Keratinocyte (primary cell): ENCODE measurements at regions not wholly inside any gene's neighbourhood (a gene's known extent, or its start where the extent isn't known, plus 50 kb on each side); places are given as distances from the start of the nearest gene placed in this dataset.

ENCODE experiments used
- DNase-seq: peaks from one replicate; pipeline ENCODE4 v3.0.0-alpha.2; 2011; ENCODE audit warnings: low read depth, missing footprints, low spot score
- FAIRE-seq: peaks from 2 replicates; lab custom pipeline; 2011; peaks lifted over from hg19 to GRCh38; lab: Jason Lieb, UNC
- H2AFZ ChIP-seq: 2 replicates; pipeline ENCODE4 v1.6.0; 2012; ENCODE audit warnings: low read length, control low read depth, inconsistent platforms; ENCODE audit not compliant: control insufficient read depth
- H3K27ac ChIP-seq: 2 replicates; pipeline ENCODE4 v1.5.1; 2011; ENCODE audit warnings: low read length; ENCODE audit not compliant: control insufficient read depth, insufficient read depth
- H3K27me3 ChIP-seq: 3 replicates; pipeline ENCODE4 v1.6.0; 2011; ENCODE audit warnings: low read length; ENCODE audit not compliant: control insufficient read depth, insufficient read depth; ENCODE audit errors: extremely low read depth
- H3K36me3 ChIP-seq, 2 experiments: 2 replicates in 1 of 2; 3 replicates in 1 of 2; pipeline ENCODE4 v1.5.1; 2011; ENCODE audit warnings: low read length in 2 of 2, mild to moderate bottlenecking in 1 of 2; ENCODE audit not compliant: control insufficient read depth in 2 of 2, insufficient read depth in 2 of 2; ENCODE audit errors: extremely low read depth in 1 of 2
- H3K4me1 ChIP-seq: 3 replicates; pipeline ENCODE4 v1.5.1; 2011; ENCODE audit warnings: low read length; ENCODE audit not compliant: control insufficient read depth, insufficient read depth; ENCODE audit errors: extremely low read depth
- H3K4me2 ChIP-seq: 3 replicates; pipeline ENCODE4 v1.6.0; 2011; ENCODE audit warnings: low read depth, low read length; ENCODE audit not compliant: control insufficient read depth, insufficient read depth; ENCODE audit errors: extremely low read depth
- H3K4me3 ChIP-seq, 3 experiments: fragments of 200-600 bp in 1 of 3; sonication (generic) in 1 of 3; 2 replicates in 2 of 3; 3 replicates in 1 of 3; pipeline ENCODE4 v1.5.1; 2011 to 2016; ENCODE audit warnings: low read length in 3 of 3, mild to moderate bottlenecking in 3 of 3, control low read depth in 2 of 3, inconsistent platforms in 1 of 3, low read depth in 1 of 3, mixed read lengths in 1 of 3, mixed run types in 1 of 3, moderate library complexity in 1 of 3; ENCODE audit not compliant: control insufficient read depth in 2 of 3, insufficient read depth in 2 of 3; ENCODE audit errors: extremely low read depth in 1 of 3
- H3K79me2 ChIP-seq: 2 replicates; pipeline ENCODE4 v1.6.0; 2012; ENCODE audit warnings: low read length; ENCODE audit not compliant: control insufficient read depth, insufficient read depth
- H3K9ac ChIP-seq: 3 replicates; pipeline ENCODE4 v1.6.0; 2011; ENCODE audit warnings: low read length; ENCODE audit not compliant: control insufficient read depth, insufficient read depth; ENCODE audit errors: extremely low read depth
- H3K9me1 ChIP-seq: 3 replicates; pipeline ENCODE4 v1.6.0; 2011; ENCODE audit warnings: low read length; ENCODE audit not compliant: control insufficient read depth, insufficient read depth; ENCODE audit errors: extremely low read depth
- H3K9me3 ChIP-seq: 2 replicates; pipeline ENCODE4 v1.5.1; 2012; ENCODE audit warnings: low read depth, low read length; ENCODE audit not compliant: control insufficient read depth
- H4K20me1 ChIP-seq: 3 replicates; pipeline ENCODE4 v1.6.0; 2011; ENCODE audit warnings: low read length; ENCODE audit not compliant: control insufficient read depth, insufficient read depth; ENCODE audit errors: extremely low read depth
- CTCF ChIP-seq, 3 experiments: IDR thresholded peaks in 1 of 3; conservative IDR thresholded peaks in 1 of 3; optimal IDR thresholded peaks in 1 of 3; 2 replicates in 2 of 3; 3 replicates in 1 of 3; pipeline versions ENCODE3 to v1.5.1; 2011; ENCODE audit warnings: low read length in 3 of 3, mild to moderate bottlenecking in 3 of 3, moderate library complexity in 2 of 3, control low read depth in 1 of 3, inconsistent platforms in 1 of 3; ENCODE audit not compliant: insufficient read depth in 2 of 3; ENCODE audit errors: extremely low read depth in 1 of 3
- EZH2 ChIP-seq: IDR thresholded peaks from one replicate; pipeline ENCODE4 v1.6.1; 2012; ENCODE audit warnings: inconsistent platforms, mild to moderate bottlenecking, low read length, moderate library complexity
- dilution Hi-C: fragments of 300-500 bp; cut with MboI; formaldehyde crosslinking; loops from one replicate; pipeline ENCODE4 v1.7.0; 2020; ENCODE audit warnings: low sequenced_read_pairs; ENCODE audit not compliant: extremely low pct_ligation_motif_present

DNA sequence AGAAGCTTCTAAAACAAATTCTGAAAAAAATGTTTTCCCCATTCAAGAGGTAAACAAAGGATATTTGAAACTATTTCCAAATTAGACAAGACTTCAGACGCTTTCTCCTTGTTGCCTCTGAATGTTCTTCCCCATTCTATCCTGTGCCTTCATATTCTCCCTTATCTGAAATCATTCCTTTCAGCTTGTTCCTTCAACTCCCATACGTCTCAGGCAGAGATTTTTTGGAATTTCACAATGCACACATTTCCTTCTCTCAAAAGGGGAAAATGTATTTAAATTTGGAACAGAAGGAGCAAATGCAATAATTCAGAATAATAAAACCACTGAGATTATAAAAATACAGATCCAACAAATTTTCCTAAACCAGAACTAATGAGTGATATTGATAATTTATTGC lies 198.7 kb upstream of the IVNS1ABP start:
- Histone ChIP-seq H3K9me3 (peaks cover 2% of the 10 kb centered on the region), H3K9ac (no peak overlapping the region), H3K4me2 (no peak overlapping the region), H3K79me2 (no peaks in the 10 kb centered on the region), H3K4me3 (no peak overlapping the region), H4K20me1 (no peaks in the 10 kb centered on the region), H3K36me3 (no peaks in the 10 kb centered on the region), H3K27me3 (no peaks in the 10 kb centered on the region), H2AFZ (no peak overlapping the region), H3K9me1 (no peaks in the 10 kb centered on the region), H3K27ac (no peak overlapping the region), H3K4me1 (peaks cover 2% of the 10 kb centered on the region)
- TF ChIP-seq CTCF (optimal IDR thresholded peaks at IDR 0.05 in 1 of 3, IDR thresholded peaks at IDR 0.05 in 1 of 3, conservative IDR thresholded peaks at IDR 0.05 in 1 of 3; ENCODE audit: extremely low read depth in 1 of 3, insufficient read depth in 2 of 3, low read length in 3 of 3): no peak
- TF ChIP-seq EZH2: no peak
- dilution Hi-C loops: no loop called here
- FAIRE-seq: no peak
- no peak for DNase-seq

DNA sequence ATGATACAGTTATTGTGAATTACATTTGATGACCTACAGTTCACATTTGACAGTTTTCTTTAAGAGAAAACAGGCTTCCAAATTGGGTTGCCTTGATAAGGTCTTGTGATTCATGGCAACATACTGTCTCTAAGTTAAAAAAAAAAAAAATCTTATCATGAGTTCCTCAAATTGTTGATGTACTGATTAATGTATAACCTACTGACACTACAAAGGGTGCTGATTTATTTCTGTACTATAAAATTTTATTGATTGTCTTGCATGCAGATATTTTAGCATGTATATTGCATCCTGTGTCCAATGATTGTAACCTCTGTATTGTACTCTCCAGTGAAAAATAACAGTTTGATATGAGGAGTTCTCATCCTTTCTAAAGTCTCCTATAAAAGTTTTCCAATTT lies 197.3 kb upstream of the IVNS1ABP start:
- no peak overlapping the region for H3K27ac ChIP-seq
- no peaks in the 10 kb centered on the region for H3K27me3 ChIP-seq
- H2AFZ ChIP-seq: no peak overlapping the region
- no peaks in the 10 kb centered on the region for H4K20me1 ChIP-seq
- H3K79me2 ChIP-seq: no peaks in the 10 kb centered on the region
- TF ChIP-seq CTCF (optimal IDR thresholded peaks at IDR 0.05 in 1 of 3, IDR thresholded peaks at IDR 0.05 in 1 of 3, conservative IDR thresholded peaks at IDR 0.05 in 1 of 3; ENCODE audit: extremely low read depth in 1 of 3, insufficient read depth in 2 of 3, low read length in 3 of 3) (no peak), EZH2 (no peak)
- FAIRE-seq (no peak), DNase-seq (no peak)
- no peaks in the 10 kb centered on the region for H3K9me1 ChIP-seq
- peaks cover 2% of the 10 kb centered on the region for H3K9me3 ChIP-seq
- H3K4me2 ChIP-seq: no peak overlapping the region
- H3K4me3 ChIP-seq: no peak overlapping the region
- H3K36me3 ChIP-seq: no peaks in the 10 kb centered on the region
- H3K9ac ChIP-seq: no peak overlapping the region
- dilution Hi-C loops: no loop called here
- H3K4me1 ChIP-seq: no peaks in the 10 kb centered on the region
